Immature natural killer cell (primary cell): ENCODE measurements at regions not wholly inside any gene's neighbourhood (a gene's known extent, or its start where the extent isn't known, plus 50 kb on each side); places are given as distances from the start of the nearest gene placed in this dataset.

Experiments used
- DNase-seq, 3 donors: peaks; one replicate each; pipeline ENCODE4 v3.0.0; 2022; ENCODE audit warnings: mixed read lengths in 1 of 3
- H3K27ac Mint-ChIP-seq, 6 donors: one replicate each; pipeline ENCODE4 v1.8.0; 2020; ENCODE audit warnings: mixed read lengths in 6 of 6, mild to moderate bottlenecking in 5 of 6, inconsistent platforms in 4 of 6, moderate library complexity in 3 of 6
- H3K27me3 Mint-ChIP-seq, 3 donors: one replicate each; pipeline ENCODE4 v1.8.0; 2020 to 2021; ENCODE audit warnings: low read depth in 3 of 3, mild to moderate bottlenecking in 3 of 3, mixed read lengths in 3 of 3, moderate library complexity in 3 of 3, inconsistent platforms in 1 of 3
- H3K36me3 Mint-ChIP-seq, 3 donors: one replicate each; pipeline ENCODE4 v1.8.0; 2020; ENCODE audit warnings: mixed read lengths in 3 of 3, inconsistent platforms in 2 of 3, mild to moderate bottlenecking in 2 of 3
- H3K4me1 Mint-ChIP-seq, 2 donors: one replicate each; pipeline ENCODE4 v1.8.0; 2020; ENCODE audit warnings: inconsistent platforms in 2 of 2, mild to moderate bottlenecking in 2 of 2, mixed read lengths in 2 of 2, moderate library complexity in 1 of 2
- H3K4me3 Mint-ChIP-seq, 5 donors: one replicate each; pipeline ENCODE4 v1.8.0; 2020; ENCODE audit warnings: mild to moderate bottlenecking in 5 of 5, mixed read lengths in 5 of 5, inconsistent platforms in 3 of 5, moderate library complexity in 3 of 5
- H3K9me3 Mint-ChIP-seq, 6 donors: one replicate each; pipeline ENCODE4 v1.8.0; 2020; ENCODE audit warnings: mild to moderate bottlenecking in 6 of 6, mixed read lengths in 6 of 6, inconsistent platforms in 4 of 6, moderate library complexity in 3 of 6

GRCh38 chr17:77470330-77470786 is 329.6 kb downstream of the SEC14L1 start:
- Mint-ChIP-seq H3K9me3 (no peaks in the 10 kb centered on the region), H3K27ac (peak overlapping the region; percentile 47 to 73 (median 57)), H3K36me3 (peaks cover 11 to 35% (median 26%) of the 10 kb centered on the region in 3 donors), H3K27me3 (peaks cover 8 to 10% (median 10%) of the 10 kb centered on the region in 3 donors), H3K4me3 (peak overlapping the region in 1 of 5 donors; percentile 53), H3K4me1 (peaks cover 93 to 94% of the 10 kb centered on the region in 2 donors)
- no peak for DNase-seq

GRCh38 chr17:77470800-77471733 is 330.3 kb downstream of the SEC14L1 start:
- Mint-ChIP-seq H3K9me3 (no peaks in the 10 kb centered on the region), H3K4me3 (peak overlapping the region in 4 of 5 donors; percentile 9 to 61 (median 30)), H3K27ac (peak overlapping the region in 4 of 6 donors; percentile 55 to 73 (median 61)), H3K27me3 (peaks cover 3 to 9% (median 7%) of the 10 kb centered on the region in 3 donors), H3K4me1 (peaks cover 93 to 94% of the 10 kb centered on the region in 2 donors), H3K36me3 (peaks cover 11 to 35% (median 26%) of the 10 kb centered on the region in 3 donors)
- no peak for DNase-seq

- peak overlapping the region; percentile 41 to 87 (median 70) for H3K27ac Mint-ChIP-seq
- no peak for DNase-seq
Measured at GRCh38 chr17:77471984-77472461, 331.3 kb downstream of the SEC14L1 start.

GRCh38 chr17:77472468-77473310 is 331.9 kb downstream of the SEC14L1 start:
- H3K36me3 Mint-ChIP-seq, result peaks cover 11 to 35% (median 26%) of the 10 kb centered on the region in 3 donors
- peaks cover 3 to 9% (median 7%) of the 10 kb centered on the region in 3 donors for H3K27me3 Mint-ChIP-seq
- H3K4me3 Mint-ChIP-seq, result peak overlapping the region; percentile 38 to 69 (median 61)
- H3K27ac Mint-ChIP-seq, result peak overlapping the region; percentile 41 to 83 (median 70)
- peaks cover 98 to 99% of the 10 kb centered on the region in 2 donors for H3K4me1 Mint-ChIP-seq
- DNase-seq, result no peak
- H3K9me3 Mint-ChIP-seq, result no peaks in the 10 kb centered on the region

More at GRCh38 chr17:77471984-77472461, 331.3 kb downstream of the SEC14L1 start:
- peak overlapping the region; percentile 38 to 69 (median 61) for H3K4me3 Mint-ChIP-seq
- H3K9me3 Mint-ChIP-seq, result no peaks in the 10 kb centered on the region
- H3K4me1 Mint-ChIP-seq, result peaks cover 93 to 94% of the 10 kb centered on the region in 2 donors
- peaks cover 11 to 35% (median 26%) of the 10 kb centered on the region in 3 donors for H3K36me3 Mint-ChIP-seq
- peaks cover 3 to 9% (median 7%) of the 10 kb centered on the region in 3 donors for H3K27me3 Mint-ChIP-seq

- H3K36me3 Mint-ChIP-seq, result peaks cover 11 to 31% (median 19%) of the 10 kb centered on the region in 3 donors
Measured at GRCh38 chr17:77473615-77474226, 333.0 kb downstream of the SEC14L1 start.

GRCh38 chr17:77474292-77474988 is 333.7 kb downstream of the SEC14L1 start:
- peaks cover 3 to 7% (median 4%) of the 10 kb centered on the region in 3 donors for H3K27me3 Mint-ChIP-seq
- peak overlapping the region in 5 of 6 donors; percentile 49 to 83 (median 68) for H3K27ac Mint-ChIP-seq
- peak overlapping the region; percentile 33 to 87 (median 72) for H3K4me3 Mint-ChIP-seq
- DNase-seq, result no peak
- peaks cover 11 to 25% (median 15%) of the 10 kb centered on the region in 3 donors for H3K36me3 Mint-ChIP-seq
- peaks cover 99 to 100% of the 10 kb centered on the region in 2 donors for H3K4me1 Mint-ChIP-seq
- no peaks in the 10 kb centered on the region for H3K9me3 Mint-ChIP-seq

More at GRCh38 chr17:77473615-77474226, 333.0 kb downstream of the SEC14L1 start:
- no peak for DNase-seq
- Mint-ChIP-seq H3K4me1 (peaks cover 100% of the 10 kb centered on the region in 2 donors), H3K4me3 (peak overlapping the region; percentile 15 to 87 (median 28)), H3K9me3 (no peaks in the 10 kb centered on the region), H3K27me3 (peaks cover 3 to 7% (median 7%) of the 10 kb centered on the region in 3 donors), H3K27ac (peak overlapping the region; percentile 49 to 86 (median 68))

GRCh38 chr17:77475016-77475976 is 334.5 kb downstream of the SEC14L1 start:
- H3K9me3 Mint-ChIP-seq, result no peaks in the 10 kb centered on the region
- H3K27ac Mint-ChIP-seq, result peak overlapping the region; percentile 5 to 88 (median 82)
- peaks cover 91 to 95% of the 10 kb centered on the region in 2 donors for H3K4me1 Mint-ChIP-seq
- peak overlapping the region; percentile 66 to 87 (median 82) for H3K4me3 Mint-ChIP-seq
- DNase-seq, result peak; percentile 76 to 79 (median 78)
- peaks cover 4 to 16% (median 8%) of the 10 kb centered on the region in 3 donors for H3K36me3 Mint-ChIP-seq
- peaks cover 3 to 7% (median 4%) of the 10 kb centered on the region in 3 donors for H3K27me3 Mint-ChIP-seq

GRCh38 chr17:77476006-77476405 is 335.2 kb downstream of the SEC14L1 start:
- Mint-ChIP-seq H3K4me1 (peaks cover 84 to 88% of the 10 kb centered on the region in 2 donors), H3K36me3 (peaks cover 0 to 13% (median 4%) of the 10 kb centered on the region in 3 donors), H3K4me3 (peak overlapping the region in 3 of 5 donors; percentile 17 to 72 (median 18)), H3K27me3 (peaks cover 3 to 7% (median 3%) of the 10 kb centered on the region in 3 donors), H3K9me3 (no peaks in the 10 kb centered on the region), H3K27ac (peak overlapping the region in 2 of 6 donors; percentile 48 to 82)
- no peak for DNase-seq

- DNase-seq, result no peak
- Mint-ChIP-seq H3K9me3 (no peaks in the 10 kb centered on the region), H3K4me1 (peaks cover 83 to 85% of the 10 kb centered on the region in 2 donors), H3K36me3 (peaks cover 0 to 15% (median 3%) of the 10 kb centered on the region in 3 donors), H3K27me3 (peaks cover 3 to 7% (median 4%) of the 10 kb centered on the region in 3 donors), H3K4me3 (peak overlapping the region in 3 of 5 donors; percentile 17 to 40 (median 27)), H3K27ac (peak overlapping the region in 3 of 6 donors; percentile 48 to 82 (median 53))
Measured at GRCh38 chr17:77476498-77476897, 335.7 kb downstream of the SEC14L1 start.

GRCh38 chr17:77476931-77477805 is 336.4 kb downstream of the SEC14L1 start:
- Mint-ChIP-seq H3K4me3 (peak overlapping the region; percentile 40 to 62 (median 45)), H3K9me3 (no peaks in the 10 kb centered on the region), H3K36me3 (peaks cover 0 to 12% (median 0%) of the 10 kb centered on the region in 3 donors), H3K4me1 (peaks cover 79 to 84% of the 10 kb centered on the region in 2 donors), H3K27me3 (peaks cover 3 to 8% (median 7%) of the 10 kb centered on the region in 3 donors), H3K27ac (peak overlapping the region; percentile 20 to 82 (median 59))
- no peak for DNase-seq
